Vagina (tissue), 2 donors: ENCODE measurements at regions not wholly inside any gene's neighbourhood (a gene's known extent, or its start where the extent isn't known, plus 50 kb on each side); places are given as distances from the start of the nearest gene placed in this dataset.

ENCODE experiments used
- DNase-seq, 2 donors: peaks; one replicate each; pipeline ENCODE4 v3.0.0-alpha.2; 2017; ENCODE audit errors: extremely low spot score in 2 of 2
- H3K27ac ChIP-seq: fragments of 200-600 bp; sonication (generic); one replicate; pipeline ENCODE4 v1.5.1; 2019
- H3K27me3 ChIP-seq: fragments of 200-600 bp; sonication (generic); one replicate; pipeline ENCODE4 v1.5.1; 2019
- H3K36me3 ChIP-seq, 2 donors: fragments of 200-600 bp; sonication (generic); one replicate each; pipeline ENCODE4 v1.5.1; 2017 to 2019
- H3K4me1 ChIP-seq: fragments of 200-600 bp; sonication (generic); one replicate; pipeline ENCODE4 v1.5.1; 2019
- H3K4me3 ChIP-seq, 2 donors: fragments of 200-600 bp; sonication (generic); 1 replicate in 1 of 2; 2 replicates in 1 of 2; pipeline ENCODE4 v1.5.1; 2016 to 2019
- H3K9me3 ChIP-seq: fragments of 200-600 bp; sonication (generic); one replicate; pipeline ENCODE4 v1.5.1; 2019
- CTCF ChIP-seq, 3 experiments: fragments of 450-650 bp in 2 of 3; fragments of 200-600 bp in 1 of 3; sonication (generic) in 1 of 3; IDR thresholded peaks; one replicate each; pipeline ENCODE4 v1.5.1; 2017 to 2019; ENCODE audit warnings: antibody characterized with exemption in 3 of 3, mild to moderate bottlenecking in 2 of 3, moderate library complexity in 2 of 3
- POLR2A ChIP-seq, 2 donors: fragments of 450-650 bp; IDR thresholded peaks; one replicate each; pipeline ENCODE4 v1.6.1; 2017; ENCODE audit warnings: antibody characterized with exemption in 2 of 2, mild to moderate bottlenecking in 2 of 2, moderate library complexity in 2 of 2
- POLR2AphosphoS5 ChIP-seq, 2 donors: sonication (generic); formaldehyde crosslinking; IDR thresholded peaks; one replicate each; pipeline ENCODE4 v1.9.0; 2017; ENCODE audit warnings: antibody characterized with exemption in 2 of 2, mild to moderate bottlenecking in 2 of 2, low read depth in 1 of 2; ENCODE audit not compliant: insufficient read depth in 1 of 2
- intact Hi-C: fragments of 100-400 bp; cut with DNase I; formaldehyde crosslinking; loops from one replicate; pipeline ENCODE4 v1.15.1; 2023

- DNase-seq = no peak
- intact Hi-C loops = no loop called here
- H3K9me3 ChIP-seq = no peaks in the 10 kb centered on the region
- no peaks in the 10 kb centered on the region for H3K27me3 ChIP-seq
- H3K27ac ChIP-seq = no peak overlapping the region
- no peak for TF ChIP-seq CTCF (IDR thresholded peaks at IDR 0.05)
- TF ChIP-seq POLR2AphosphoS5 (IDR thresholded peaks at IDR 0.05; ENCODE audit: insufficient read depth in 1 of 2, low read depth in 1 of 2) = no peak
- no peak for TF ChIP-seq POLR2A (IDR thresholded peaks at IDR 0.05)
- no peaks in the 10 kb centered on the region for H3K36me3 ChIP-seq
- H3K4me1 ChIP-seq = no peaks in the 10 kb centered on the region
- H3K4me3 ChIP-seq = no peak overlapping the region
Observed at GRCh38 chr2:133682347-133682746, 114.1 kb upstream of the NCKAP5 start.

GRCh38 chr2:133682906-133683305, 114.6 kb upstream of the NCKAP5 start:
- DNase-seq = no peak
- H3K4me1 ChIP-seq = no peaks in the 10 kb centered on the region
- TF ChIP-seq POLR2AphosphoS5 (IDR thresholded peaks at IDR 0.05; ENCODE audit: insufficient read depth in 1 of 2, low read depth in 1 of 2) (no peak), POLR2A (IDR thresholded peaks at IDR 0.05) (no peak), CTCF (IDR thresholded peaks at IDR 0.05) (no peak)
- no peaks in the 10 kb centered on the region for H3K36me3 ChIP-seq
- H3K27ac ChIP-seq = no peak overlapping the region
- H3K9me3 ChIP-seq = no peaks in the 10 kb centered on the region
- no peaks in the 10 kb centered on the region for H3K27me3 ChIP-seq
- H3K4me3 ChIP-seq = no peak overlapping the region
- intact Hi-C loops = no loop called here

- Histone ChIP-seq H3K27ac (no peak overlapping the region), H3K9me3 (no peaks in the 10 kb centered on the region), H3K4me1 (no peaks in the 10 kb centered on the region), H3K4me3 (no peak overlapping the region), H3K27me3 (no peaks in the 10 kb centered on the region), H3K36me3 (no peaks in the 10 kb centered on the region)
- intact Hi-C loops = no loop called here
- DNase-seq = no peak
- no peak for TF ChIP-seq CTCF (IDR thresholded peaks at IDR 0.05)
- TF ChIP-seq POLR2A (IDR thresholded peaks at IDR 0.05) = no peak
- no peak for TF ChIP-seq POLR2AphosphoS5 (IDR thresholded peaks at IDR 0.05; ENCODE audit: insufficient read depth in 1 of 2, low read depth in 1 of 2)
Observed at GRCh38 chr2:133685636-133686215, 117.5 kb upstream of the NCKAP5 start.

GRCh38 chr2:133690780-133691179, 122.5 kb upstream of the NCKAP5 start:
- Histone ChIP-seq H3K9me3 (no peaks in the 10 kb centered on the region), H3K27ac (no peak overlapping the region), H3K36me3 (no peaks in the 10 kb centered on the region), H3K4me3 (no peak overlapping the region), H3K27me3 (no peaks in the 10 kb centered on the region), H3K4me1 (no peaks in the 10 kb centered on the region)
- DNase-seq = no peak
- TF ChIP-seq POLR2AphosphoS5 (IDR thresholded peaks at IDR 0.05; ENCODE audit: insufficient read depth in 1 of 2, low read depth in 1 of 2) = no peak
- TF ChIP-seq CTCF (IDR thresholded peaks at IDR 0.05) = no peak
- TF ChIP-seq POLR2A (IDR thresholded peaks at IDR 0.05) = no peak
- intact Hi-C loops = no loop called here

GRCh38 chr2:133691336-133691735, 123.1 kb upstream of the NCKAP5 start:
- DNase-seq = no peak
- Histone ChIP-seq H3K27me3 (no peaks in the 10 kb centered on the region), H3K36me3 (no peaks in the 10 kb centered on the region), H3K4me3 (no peak overlapping the region), H3K27ac (no peak overlapping the region), H3K4me1 (no peaks in the 10 kb centered on the region), H3K9me3 (no peaks in the 10 kb centered on the region)
- TF ChIP-seq POLR2A (IDR thresholded peaks at IDR 0.05) (no peak), POLR2AphosphoS5 (IDR thresholded peaks at IDR 0.05; ENCODE audit: insufficient read depth in 1 of 2, low read depth in 1 of 2) (no peak), CTCF (IDR thresholded peaks at IDR 0.05) (no peak)
- intact Hi-C loops = no loop called here
